ACC112 (cell line): ENCODE measurements at regions not wholly inside any gene's neighbourhood (a gene's known extent, or its start where the extent isn't known, plus 50 kb on each side); places are given as distances from the start of the nearest gene placed in this dataset.
A peak's percentile ranks its signal among the peaks of the same experiment; 100 is the strongest.

Source experiments
- H2AFZ ChIP-seq: fragments of 200-600 bp; sonication (generic); one replicate; pipeline ENCODE4 v1.6.0; 2017; ENCODE audit warnings: antibody characterized with exemption, low read length; ENCODE audit not compliant: unreplicated experiment
- H3K27ac ChIP-seq: fragments of 200-600 bp; sonication (generic); 2 replicates; pipeline ENCODE4 v1.5.1; 2014; ENCODE audit warnings: low read depth, mild to moderate bottlenecking, antibody characterized with exemption, low read length, moderate library complexity
- H3K27me3 ChIP-seq: fragments of 200-600 bp; sonication (generic); 2 replicates; pipeline ENCODE4 v1.6.1; 2014; ENCODE audit warnings: mild to moderate bottlenecking, antibody characterized with exemption, low read length, moderate library complexity, mixed read lengths; ENCODE audit not compliant: insufficient read depth
- H3K36me3 ChIP-seq: fragments of 200-600 bp; sonication (generic); 2 replicates; pipeline ENCODE4 v1.6.1; 2016; ENCODE audit warnings: mild to moderate bottlenecking, antibody characterized with exemption, low read length, moderate library complexity, mixed read lengths; ENCODE audit not compliant: insufficient read depth
- H3K4me1 ChIP-seq: fragments of 200-600 bp; sonication (generic); one replicate; pipeline ENCODE4 v1.6.1; 2016; ENCODE audit warnings: low read length, mixed read lengths; ENCODE audit not compliant: insufficient read depth, unreplicated experiment, control insufficient read depth
- H3K4me3 ChIP-seq: fragments of 200-600 bp; sonication (generic); 2 replicates; pipeline ENCODE4 v1.5.1; 2014; ENCODE audit warnings: mild to moderate bottlenecking, low read depth, low read length
- H3K79me2 ChIP-seq: fragments of 200-600 bp; sonication (generic); one replicate; pipeline ENCODE4 v1.6.0; 2016; ENCODE audit warnings: low read length; ENCODE audit not compliant: control insufficient read depth, unreplicated experiment, insufficient read depth

DNA sequence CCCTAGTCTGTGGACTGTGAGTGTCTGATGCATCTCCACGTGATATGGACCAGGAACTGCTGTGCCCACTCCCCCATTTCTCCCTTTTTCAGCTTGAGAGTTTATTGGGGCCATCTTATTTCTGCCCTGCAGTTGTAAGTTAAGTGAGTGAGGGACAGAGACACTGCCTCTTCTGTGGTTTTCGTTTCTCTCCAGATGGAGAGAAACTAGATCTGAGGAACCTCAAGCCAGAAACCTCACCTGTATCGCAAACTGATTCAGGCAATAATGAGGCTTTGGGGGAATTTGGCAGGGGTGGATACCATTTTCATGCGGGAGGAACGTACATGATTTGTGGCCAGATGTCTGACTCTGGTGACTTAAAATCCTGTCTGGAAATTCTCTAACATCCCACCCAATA, 641.7 kb downstream of the TNS3 start:
- no peak overlapping the region for H3K27ac ChIP-seq
- no peak overlapping the region for H2AFZ ChIP-seq
- no peaks in the 10 kb centered on the region for H3K36me3 ChIP-seq

DNA sequence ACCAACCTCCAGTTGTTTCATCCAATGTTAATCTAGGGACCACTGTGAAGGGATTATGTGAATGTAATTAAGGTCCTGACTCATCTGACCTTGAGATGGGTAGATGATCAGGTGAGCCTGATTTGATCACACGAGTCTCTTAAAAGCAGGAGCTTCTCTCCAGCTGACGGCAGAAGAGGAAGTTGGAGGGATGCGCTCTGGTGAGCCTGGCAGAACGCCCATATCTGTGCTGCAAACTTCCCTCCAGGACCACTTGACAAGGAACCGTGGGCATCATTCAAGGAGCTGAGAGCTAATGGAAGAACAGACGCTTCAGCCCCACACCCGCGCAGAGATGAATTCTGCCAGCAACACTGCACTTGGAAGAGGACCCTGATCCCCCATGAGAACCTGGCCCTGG, 642.4 kb downstream of the TNS3 start:
- peaks cover 4% of the 10 kb centered on the region for H3K4me1 ChIP-seq
- no peaks in the 10 kb centered on the region for H3K27me3 ChIP-seq
- H3K4me3 ChIP-seq, result no peak overlapping the region
- H3K36me3 ChIP-seq, result no peaks in the 10 kb centered on the region
- H3K27ac ChIP-seq, result no peak overlapping the region
- H3K79me2 ChIP-seq, result no peaks in the 10 kb centered on the region
- H2AFZ ChIP-seq, result no peak overlapping the region

More for the DNA sequence above, 641.7 kb downstream of the TNS3 start:
- Histone ChIP-seq H3K4me3 (no peak overlapping the region), H3K27me3 (no peaks in the 10 kb centered on the region), H3K79me2 (no peaks in the 10 kb centered on the region), H3K4me1 (no peaks in the 10 kb centered on the region)

DNA sequence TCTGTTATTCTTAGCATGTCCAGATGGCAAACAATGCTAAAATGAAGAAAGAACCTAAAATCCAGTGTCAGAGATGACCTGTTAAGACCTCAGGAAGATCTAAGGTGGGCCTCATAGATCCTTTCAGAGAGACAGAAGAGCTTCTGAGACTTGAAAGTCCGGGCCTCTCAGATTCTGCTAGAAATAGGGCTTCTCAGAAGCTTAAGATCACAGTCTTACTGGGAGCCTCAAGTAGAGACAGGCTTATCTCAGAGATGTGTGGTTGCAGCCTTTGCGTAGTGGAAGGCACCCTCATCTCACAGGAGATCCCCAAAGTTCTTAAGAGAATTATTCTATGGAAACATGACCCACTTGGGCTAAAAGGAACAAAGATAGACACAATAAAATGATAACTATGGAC, 642.8 kb downstream of the TNS3 start:
- H3K4me1 ChIP-seq, result peaks cover 8% of the 10 kb centered on the region
- no peaks in the 10 kb centered on the region for H3K27me3 ChIP-seq
- H3K4me3 ChIP-seq, result no peak overlapping the region
- no peak overlapping the region for H3K27ac ChIP-seq
- H3K79me2 ChIP-seq, result no peaks in the 10 kb centered on the region
- no peak overlapping the region for H2AFZ ChIP-seq
- no peaks in the 10 kb centered on the region for H3K36me3 ChIP-seq

DNA sequence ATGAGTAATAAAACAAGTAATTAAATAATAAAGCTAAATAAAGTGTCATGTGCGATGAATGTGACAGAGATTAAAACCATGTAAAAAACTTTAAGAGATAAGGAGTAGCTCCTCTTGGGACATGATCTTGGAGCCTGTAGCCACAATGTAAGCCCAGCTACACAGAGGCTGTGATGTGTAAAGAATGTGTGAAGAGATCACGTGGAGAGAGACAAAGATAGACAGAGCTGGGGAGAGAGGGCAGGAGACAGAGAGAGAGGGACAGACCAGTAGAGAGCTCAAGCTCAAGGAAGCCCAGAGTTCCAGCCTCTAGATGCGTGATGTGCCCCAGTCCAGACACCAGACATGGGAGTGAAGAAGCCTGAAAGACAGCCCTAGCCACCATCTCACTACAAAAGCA, 644.1 kb downstream of the TNS3 start:
- Histone ChIP-seq H2AFZ (no peak overlapping the region), H3K79me2 (no peaks in the 10 kb centered on the region), H3K36me3 (no peaks in the 10 kb centered on the region), H3K27me3 (no peaks in the 10 kb centered on the region), H3K4me1 (peaks cover 16% of the 10 kb centered on the region), H3K4me3 (no peak overlapping the region), H3K27ac (no peak overlapping the region)

DNA sequence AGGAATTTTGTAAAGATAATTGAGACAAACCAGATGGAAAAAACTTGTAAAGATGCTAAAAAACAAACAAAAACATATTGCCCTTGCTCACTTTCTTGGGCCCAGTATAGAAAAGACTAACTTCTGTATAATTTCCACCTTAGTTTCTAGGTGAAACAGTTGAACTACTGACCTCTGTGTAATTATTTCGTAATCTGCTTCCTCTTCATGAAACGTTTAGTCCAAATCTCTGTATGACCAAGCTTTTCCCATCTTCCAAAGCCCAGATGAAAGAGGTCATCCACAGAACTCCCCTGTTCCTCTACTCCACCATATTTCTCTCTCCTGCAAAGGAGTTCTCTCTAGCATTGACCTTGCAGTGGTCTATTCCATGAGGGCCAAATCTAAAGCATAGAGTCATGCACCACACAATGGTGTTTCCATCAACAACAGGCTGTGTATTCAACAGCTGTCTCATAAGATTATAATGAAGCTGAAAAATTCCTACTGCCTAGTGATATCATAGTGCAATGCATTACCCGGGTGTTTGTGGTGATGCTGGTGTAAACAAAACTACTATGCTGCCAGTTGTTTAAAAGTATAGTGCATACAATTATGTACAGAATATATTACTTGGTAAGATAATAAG, 647.6 kb downstream of the TNS3 start:
- H3K4me1 ChIP-seq, result peaks cover 45% of the 10 kb centered on the region
- no peaks in the 10 kb centered on the region for H3K79me2 ChIP-seq
- H2AFZ ChIP-seq, result peak overlapping the region; percentile 64
- no peak overlapping the region for H3K4me3 ChIP-seq
- H3K36me3 ChIP-seq, result no peaks in the 10 kb centered on the region
- H3K27ac ChIP-seq, result peak overlapping the region; percentile 89; the same call in 1 of the 2 replicates
- no peaks in the 10 kb centered on the region for H3K27me3 ChIP-seq

DNA sequence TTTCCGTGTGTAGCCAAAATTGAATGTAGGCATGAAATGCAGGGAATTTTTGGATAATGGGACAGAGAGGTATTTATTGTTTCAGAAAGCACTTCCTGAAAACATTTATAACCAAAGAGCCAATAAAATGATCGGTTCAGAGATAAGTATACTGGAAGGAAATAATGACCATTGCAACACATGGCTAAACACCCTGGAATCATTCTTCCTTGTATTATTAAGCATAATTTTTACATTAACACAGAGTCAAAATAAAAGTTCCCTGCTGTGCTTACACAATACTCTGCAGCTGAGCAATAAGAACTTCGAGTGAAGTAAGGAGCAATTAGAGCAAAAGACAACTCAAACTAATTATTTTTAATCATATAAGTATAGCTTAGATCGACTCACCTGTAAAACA, 648.3 kb downstream of the TNS3 start:
- Histone ChIP-seq H2AFZ (no peak overlapping the region), H3K27ac (peak overlapping the region; percentile 89), H3K27me3 (no peaks in the 10 kb centered on the region), H3K4me1 (peaks cover 45% of the 10 kb centered on the region), H3K4me3 (peak overlapping the region; percentile 30; the same call in 1 of the 2 replicates), H3K36me3 (no peaks in the 10 kb centered on the region), H3K79me2 (no peaks in the 10 kb centered on the region)

DNA sequence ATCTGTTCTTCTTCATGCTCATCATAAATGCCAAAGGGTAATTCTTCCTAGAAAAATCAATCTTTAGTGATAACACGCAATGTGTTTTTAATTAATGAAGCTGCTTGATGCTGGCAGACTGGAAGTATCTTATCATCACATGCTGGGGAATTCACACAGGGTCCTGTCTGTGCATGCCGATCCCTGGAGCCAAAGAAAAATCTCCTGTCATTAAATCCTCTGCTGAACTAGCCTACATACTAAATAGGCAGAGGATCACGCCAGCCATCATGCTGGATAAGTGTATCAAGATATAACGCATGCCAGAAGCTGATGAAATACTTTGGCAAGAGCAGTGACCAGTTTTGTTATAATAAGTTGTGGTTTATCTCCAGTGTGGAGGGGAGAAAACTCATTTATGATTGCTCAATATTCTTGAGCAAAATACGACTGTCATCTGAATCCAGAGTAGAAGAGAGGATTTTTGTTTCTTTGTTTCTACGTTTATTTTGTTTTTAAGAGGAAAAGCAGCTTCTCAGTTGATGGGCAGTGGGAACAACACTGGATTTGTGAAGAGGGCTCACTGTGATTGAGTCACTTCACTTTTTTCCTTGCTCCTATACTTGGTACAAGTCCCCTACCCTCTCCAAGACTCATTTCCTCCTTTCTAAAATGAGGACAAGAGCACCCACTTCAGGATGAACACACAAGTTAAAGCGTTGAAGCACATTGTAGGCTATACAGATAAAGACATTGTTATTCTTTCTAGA, 649.1 kb downstream of the TNS3 start:
- H3K4me3 ChIP-seq, result no peak overlapping the region
- H3K27ac ChIP-seq, result peak overlapping the region; percentile 89
- peaks cover 45% of the 10 kb centered on the region for H3K4me1 ChIP-seq

DNA sequence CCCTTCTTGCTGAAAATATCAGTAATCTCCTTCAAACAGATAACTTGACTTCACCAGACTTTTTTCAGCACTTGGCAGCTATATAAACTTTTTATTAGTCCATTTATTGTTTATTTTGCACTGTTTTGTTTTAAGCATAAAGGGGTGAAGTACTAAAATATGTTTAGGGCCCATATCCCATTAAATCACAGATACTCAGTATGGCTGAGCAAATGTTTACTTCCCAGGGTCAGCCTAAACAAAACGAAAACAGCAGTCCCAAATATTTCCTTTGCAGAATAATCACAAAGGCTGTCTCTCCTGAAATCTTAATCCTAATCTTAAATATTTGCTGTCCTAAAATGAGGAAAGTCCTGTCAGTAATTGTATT, 649.6 kb downstream of the TNS3 start:
- Histone ChIP-seq H3K79me2 (no peaks in the 10 kb centered on the region), H2AFZ (peak overlapping the region; percentile 31), H3K36me3 (no peaks in the 10 kb centered on the region), H3K27ac (peak overlapping the region; percentile 89), H3K4me3 (no peak overlapping the region), H3K4me1 (peaks cover 45% of the 10 kb centered on the region), H3K27me3 (no peaks in the 10 kb centered on the region)

More for the DNA sequence above, 649.1 kb downstream of the TNS3 start:
- Histone ChIP-seq H3K27me3 (no peaks in the 10 kb centered on the region), H2AFZ (peak overlapping the region; percentile 31), H3K36me3 (no peaks in the 10 kb centered on the region), H3K79me2 (no peaks in the 10 kb centered on the region)

DNA sequence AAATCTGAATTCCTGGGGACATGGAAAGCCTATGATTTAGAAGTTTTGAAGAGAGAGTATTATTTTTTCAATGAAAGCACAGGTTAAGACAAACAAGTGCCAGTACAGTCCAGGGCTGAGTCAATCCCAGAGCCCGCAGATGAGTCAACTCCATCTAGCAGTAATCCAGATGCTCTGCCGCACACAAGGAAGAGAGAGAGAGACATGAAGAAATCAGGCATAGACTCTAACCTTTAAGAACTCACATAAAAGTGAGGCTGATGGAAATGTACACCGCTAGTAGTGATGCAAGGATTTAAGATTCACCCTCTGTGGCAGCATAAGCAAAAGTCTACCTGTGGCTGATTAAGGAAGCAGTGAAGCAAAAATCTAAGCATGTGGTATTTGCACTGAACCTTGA, 651.5 kb downstream of the TNS3 start:
- peaks cover 45% of the 10 kb centered on the region for H3K4me1 ChIP-seq
- peak overlapping the region; percentile 47 for H3K27ac ChIP-seq
- H3K4me3 ChIP-seq, result no peak overlapping the region

DNA sequence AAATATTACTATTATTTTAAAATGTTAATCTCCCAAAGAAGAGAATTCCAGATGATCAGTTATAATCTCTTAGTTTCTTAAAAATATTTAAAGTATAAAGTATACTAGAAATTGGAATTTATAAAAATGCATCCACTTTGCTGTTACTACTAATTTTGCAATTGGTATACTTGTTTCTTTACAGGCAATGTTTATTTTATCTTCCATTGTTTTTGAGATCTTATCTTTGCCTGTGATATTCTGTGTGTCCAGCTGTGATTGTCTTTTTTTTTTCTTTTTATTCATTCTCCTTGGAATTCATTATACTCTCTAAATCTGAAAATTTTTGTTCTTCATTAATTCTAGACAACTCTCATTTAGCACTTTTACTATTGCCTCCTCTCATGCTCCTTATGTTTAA, 652.6 kb downstream of the TNS3 start:
- Histone ChIP-seq H3K27me3 (no peaks in the 10 kb centered on the region), H3K79me2 (no peaks in the 10 kb centered on the region), H3K4me1 (peaks cover 39% of the 10 kb centered on the region), H3K36me3 (no peaks in the 10 kb centered on the region), H3K4me3 (no peak overlapping the region), H2AFZ (no peak overlapping the region), H3K27ac (no peak overlapping the region)

More for the DNA sequence above, 651.5 kb downstream of the TNS3 start:
- Histone ChIP-seq H3K36me3 (no peaks in the 10 kb centered on the region), H3K79me2 (no peaks in the 10 kb centered on the region), H3K27me3 (no peaks in the 10 kb centered on the region), H2AFZ (peak overlapping the region; percentile 10)

DNA sequence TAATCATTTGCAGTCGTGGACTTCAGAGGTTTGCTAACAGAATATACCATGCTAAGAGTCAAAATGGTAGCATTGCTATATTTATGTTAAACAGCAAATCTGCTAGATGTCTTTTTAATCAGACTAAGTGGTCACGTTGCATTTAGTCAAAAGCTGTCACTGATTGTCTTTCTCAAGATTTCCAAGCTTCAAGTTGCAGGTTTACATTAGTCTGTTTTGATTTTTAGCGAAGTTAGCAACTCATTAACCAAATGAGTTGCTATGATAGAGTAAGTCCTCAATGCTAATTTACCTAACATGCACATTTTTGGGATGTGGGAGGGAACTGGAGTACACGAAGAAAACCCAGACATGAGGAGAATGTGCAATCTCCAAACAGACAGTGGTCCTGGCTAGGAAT, 653.2 kb downstream of the TNS3 start:
- Histone ChIP-seq H2AFZ (no peak overlapping the region), H3K27me3 (no peaks in the 10 kb centered on the region), H3K4me1 (peaks cover 33% of the 10 kb centered on the region), H3K4me3 (no peak overlapping the region), H3K36me3 (no peaks in the 10 kb centered on the region), H3K27ac (no peak overlapping the region), H3K79me2 (no peaks in the 10 kb centered on the region)
